HG02981 (cell line): ENCODE measurements at regions not wholly inside any gene's neighbourhood (a gene's known extent, or its start where the extent isn't known, plus 50 kb on each side); places are given as distances from the start of the nearest gene placed in this dataset.

Experiments used
- ATAC-seq: cut with Tn5 transposase; IDR thresholded peaks from one replicate; pipeline ENCODE4 v1.9.1; 2021; ENCODE audit warnings: mild to moderate bottlenecking, moderate library complexity; ENCODE audit not compliant: unreplicated experiment

GRCh38 chr5:44868541-44868940 lies 59.8 kb downstream of the MRPS30 start:
- ATAC-seq, result no peak

DNA sequence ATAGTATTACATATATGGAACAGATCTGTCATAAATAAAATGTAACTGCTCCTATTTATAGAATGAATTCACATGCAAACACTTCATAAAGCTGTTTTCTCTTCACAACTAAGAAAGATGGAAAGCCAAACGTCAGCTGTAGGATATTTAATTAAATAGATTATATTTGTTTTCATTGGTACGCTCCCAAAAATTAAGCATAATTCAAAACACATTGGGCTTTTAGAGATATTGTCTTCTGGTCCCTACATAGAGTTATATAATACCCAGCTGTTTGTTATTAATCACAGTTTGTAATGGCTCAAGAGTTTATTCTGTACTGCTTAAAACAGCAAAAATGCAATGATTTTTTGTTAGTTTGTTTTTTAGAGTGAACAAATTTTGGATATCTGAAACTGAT lies 61.2 kb downstream of the MRPS30 start:
- no peak for ATAC-seq

- no peak for ATAC-seq
These were observed 61.7 kb downstream of the MRPS30 start for GRCh38 chr5:44870430-44870829.

DNA sequence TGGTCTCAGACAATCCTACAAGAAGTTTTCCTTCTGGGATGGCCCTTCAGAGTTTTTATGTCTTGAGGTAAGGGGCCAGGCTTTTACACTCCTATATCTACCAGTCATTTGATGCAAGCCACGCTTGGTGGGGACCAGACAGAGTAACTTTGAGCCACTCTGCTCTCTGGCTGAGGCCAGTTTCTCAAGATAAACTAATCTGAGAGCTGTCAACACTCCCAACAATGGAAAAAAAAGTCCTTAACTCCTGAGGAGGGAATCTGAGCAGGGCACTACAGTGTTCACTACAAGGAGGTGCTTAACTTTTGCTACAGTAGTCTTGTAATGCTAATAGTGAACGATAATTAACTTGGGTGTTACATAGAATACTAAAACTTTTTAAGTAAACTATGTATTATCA lies 62.7 kb downstream of the MRPS30 start:
- no peak for ATAC-seq

GRCh38 chr5:44875661-44876605 lies 67.2 kb downstream of the MRPS30 start:
- ATAC-seq, result peak; percentile 100

GRCh38 chr5:44881266-44881665 lies 72.5 kb downstream of the MRPS30 start:
- ATAC-seq, result no peak

DNA sequence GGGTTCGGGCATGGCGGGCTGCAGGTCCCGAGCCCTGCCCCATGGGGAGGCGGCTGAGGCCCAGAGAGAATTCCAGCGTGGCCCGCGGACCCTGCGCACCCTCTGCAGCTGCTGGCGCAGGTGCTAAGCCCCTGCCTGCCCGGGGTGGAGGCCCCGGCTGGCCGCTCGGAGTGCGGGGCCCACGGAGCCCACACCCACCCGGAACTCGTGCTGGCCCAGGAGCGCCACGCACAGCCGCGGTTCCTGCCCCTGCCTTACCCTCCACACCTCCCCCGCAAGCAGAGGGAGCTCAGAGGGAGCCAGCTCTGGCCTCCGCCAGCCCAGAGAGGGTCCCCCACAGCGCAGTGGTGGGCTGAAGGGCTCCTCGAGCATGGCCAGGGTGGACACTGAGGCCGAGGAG lies 75.3 kb downstream of the MRPS30 start:
- no peak for ATAC-seq

GRCh38 chr5:44885903-44886302 lies 77.2 kb downstream of the MRPS30 start:
- peak; percentile 88 for ATAC-seq

DNA sequence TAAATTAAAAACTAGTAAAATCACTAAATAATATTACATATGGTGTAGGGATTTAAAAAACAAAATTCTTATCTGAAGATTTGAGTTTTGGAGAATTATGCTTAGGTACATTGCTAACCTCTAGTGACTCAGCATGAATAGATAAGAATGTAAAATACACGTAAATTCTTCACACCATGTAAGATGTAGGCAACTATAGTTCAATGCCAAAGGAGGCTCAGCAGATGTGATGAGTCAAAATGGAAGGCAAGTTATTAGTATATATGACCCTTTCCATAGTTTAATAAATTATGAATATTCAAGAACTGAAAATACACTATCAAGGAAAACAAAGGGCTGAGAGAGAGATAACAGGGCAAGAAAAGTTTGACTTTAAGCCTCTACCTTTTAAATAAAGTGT lies 79.0 kb downstream of the MRPS30 start:
- ATAC-seq, result peak; percentile 51

GRCh38 chr5:44888435-44888834 lies 79.7 kb downstream of the MRPS30 start:
- ATAC-seq, result no peak

- no peak for ATAC-seq
These were observed 82.4 kb downstream of the MRPS30 start for GRCh38 chr5:44891116-44891515.

GRCh38 chr5:44900273-44900954 lies 91.7 kb downstream of the MRPS30 start:
- no peak for ATAC-seq

DNA sequence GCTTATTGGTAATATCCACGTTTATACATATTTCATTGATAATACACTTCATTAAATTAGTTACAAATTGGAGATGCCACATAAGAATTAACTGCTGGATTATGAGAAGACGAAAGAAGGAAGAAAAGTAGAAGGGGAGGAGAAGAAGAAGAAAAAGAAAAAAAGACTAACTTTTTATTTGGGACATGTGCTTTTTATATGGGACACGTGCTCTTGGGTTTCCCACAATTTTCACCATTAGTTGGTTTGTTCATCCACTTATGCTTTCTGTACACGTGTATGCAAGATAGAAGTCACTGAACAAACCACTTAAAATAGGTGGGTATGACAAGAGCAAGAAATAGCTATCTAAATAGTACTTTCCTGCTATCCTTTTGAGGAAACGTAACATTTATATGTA lies 98.6 kb downstream of the MRPS30 start:
- no peak for ATAC-seq

- no peak for ATAC-seq
These were observed 100.3 kb downstream of the MRPS30 start for GRCh38 chr5:44909004-44909403.

DNA sequence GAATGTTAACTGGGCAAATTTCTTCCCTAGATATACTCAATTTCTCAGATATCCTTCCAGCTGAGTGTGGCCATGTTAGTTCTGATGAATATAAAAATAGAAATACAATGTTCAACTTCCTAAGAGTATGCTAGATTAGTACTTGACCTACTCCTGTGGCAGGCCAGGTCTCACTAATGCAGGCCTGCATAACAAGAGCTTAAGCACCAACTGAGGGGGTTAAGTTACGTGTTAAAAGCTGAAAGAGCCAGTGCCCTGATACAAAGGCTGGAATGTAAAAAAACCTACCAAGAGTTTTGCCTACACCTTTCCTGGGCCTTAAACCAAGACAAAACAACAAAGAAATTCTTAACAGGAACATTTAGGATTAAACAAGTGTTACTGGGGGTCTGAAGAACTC lies 102.8 kb downstream of the MRPS30 start:
- no peak for ATAC-seq

DNA sequence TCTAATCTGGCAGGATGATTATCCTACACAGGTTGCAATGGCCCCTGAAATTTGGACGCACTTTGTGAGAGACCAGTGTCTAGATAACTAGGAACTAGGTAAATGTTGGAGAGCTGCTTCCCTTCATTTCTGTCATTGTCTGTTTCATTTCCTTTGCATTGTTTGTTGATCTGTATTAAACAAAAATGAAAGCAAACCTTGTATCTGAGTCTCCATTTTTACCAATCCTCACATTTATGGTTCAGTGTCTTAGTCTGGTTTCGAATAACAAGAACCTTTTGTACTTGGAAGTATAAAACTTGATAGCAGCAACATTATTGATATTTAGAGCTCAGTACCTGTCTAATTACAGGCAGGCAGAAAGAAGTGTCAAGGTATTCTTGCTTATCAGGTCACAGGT lies 105.5 kb downstream of the MRPS30 start:
- ATAC-seq, result no peak

DNA sequence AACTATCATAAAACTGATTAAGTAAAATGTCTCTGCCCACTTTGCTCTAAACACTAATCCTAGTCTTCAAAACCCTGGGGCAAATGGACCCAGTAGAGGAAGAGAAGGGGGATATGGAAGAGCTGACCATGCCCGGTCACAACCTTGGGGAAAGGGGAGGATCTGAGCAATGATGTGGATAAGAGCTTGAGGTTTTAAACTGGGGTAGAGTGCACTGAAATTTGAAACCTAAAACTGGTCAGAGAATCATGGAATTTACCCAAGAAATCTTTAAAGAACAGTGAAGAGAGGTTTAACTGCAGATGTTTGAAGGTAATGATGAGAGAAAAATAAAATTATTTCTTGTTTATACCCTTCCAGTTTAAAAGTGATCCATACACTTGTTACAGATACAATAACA lies 110.8 kb downstream of the MRPS30 start:
- no peak for ATAC-seq

- no peak for ATAC-seq
These were observed 118.5 kb downstream of the MRPS30 start for GRCh38 chr5:44927115-44927733.

- ATAC-seq, result peak; percentile 97
These were observed 124.3 kb downstream of the MRPS30 start for GRCh38 chr5:44932922-44933585.

DNA sequence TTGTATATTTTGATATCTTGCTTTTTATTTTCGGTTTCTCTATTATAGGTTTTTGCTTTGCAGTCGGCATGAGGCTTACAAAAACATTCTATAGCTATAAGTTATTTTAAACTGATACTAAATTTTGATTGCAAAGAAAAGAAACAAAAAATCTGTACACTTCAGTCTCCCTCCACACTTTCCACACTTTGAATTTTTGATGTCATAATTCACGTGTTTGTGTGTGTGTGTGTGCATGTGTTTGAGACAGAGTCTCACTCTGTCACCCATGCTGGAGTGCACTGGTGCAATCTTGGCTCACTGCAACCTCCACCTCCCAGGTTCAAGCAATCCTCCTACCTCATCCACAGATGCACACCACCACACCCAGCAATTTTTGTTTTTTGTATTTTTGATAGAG lies 124.9 kb downstream of the MRPS30 start:
- ATAC-seq, result peak; percentile 26

DNA sequence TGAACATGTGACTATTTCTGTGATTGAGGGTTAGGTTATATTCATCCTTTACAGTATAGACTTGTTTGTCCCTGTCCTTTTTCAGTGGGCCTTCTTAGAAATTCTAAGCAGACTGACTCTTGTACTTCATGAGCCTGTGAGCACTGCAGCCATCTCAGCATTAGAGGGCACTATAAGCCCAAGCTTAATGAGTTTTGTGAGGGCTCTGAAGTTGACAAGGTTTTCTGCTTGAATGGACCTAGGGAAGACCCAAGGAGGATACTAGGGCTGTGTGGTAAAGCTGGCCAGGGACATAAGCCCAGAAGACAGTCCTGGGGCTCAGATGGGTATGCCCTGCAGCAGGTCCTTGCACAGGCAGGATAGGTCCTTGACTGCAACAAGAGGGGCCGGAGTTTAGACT lies 126.5 kb downstream of the MRPS30 start:
- no peak for ATAC-seq
